H9 (cell line): ENCODE measurements at regions not wholly inside any gene's neighbourhood (a gene's known extent, or its start where the extent isn't known, plus 50 kb on each side); places are given as distances from the start of the nearest gene placed in this dataset.

Experiments
- DNase-seq: peaks from one replicate; pipeline ENCODE4 v3.0.0-alpha.2; 2017
- H2AFZ ChIP-seq: one replicate; pipeline ENCODE4 v1.6.1; 2013; ENCODE audit warnings: mild to moderate bottlenecking, low read length, control low read depth, moderate library complexity
- H2AK5ac ChIP-seq: 2 replicates; pipeline ENCODE4 v1.6.1; 2013; ENCODE audit warnings: low read length, control low read depth, mixed read lengths; ENCODE audit not compliant: insufficient read length
- H2BK120ac ChIP-seq: one replicate; pipeline ENCODE4 v1.6.1; 2013; ENCODE audit warnings: low read depth, mild to moderate bottlenecking, low read length, control low read depth, inconsistent platforms; ENCODE audit not compliant: poor library complexity, severe bottlenecking
- H2BK12ac ChIP-seq: 2 replicates; pipeline ENCODE4 v1.6.1; 2013; ENCODE audit warnings: low read length, control low read depth, mixed read lengths, low read depth; ENCODE audit not compliant: insufficient read length
- H2BK15ac ChIP-seq: 2 replicates; pipeline ENCODE4 v1.6.1; 2013; ENCODE audit warnings: low read depth, low read length, control low read depth
- H2BK20ac ChIP-seq: one replicate; pipeline ENCODE4 v1.6.1; 2013; ENCODE audit warnings: low read depth, mild to moderate bottlenecking, low read length, control low read depth, inconsistent platforms; ENCODE audit not compliant: poor library complexity, severe bottlenecking
- H2BK5ac ChIP-seq: 2 replicates; pipeline ENCODE4 v1.6.1; 2013; ENCODE audit warnings: low read length, control low read depth, mixed read lengths; ENCODE audit not compliant: insufficient read length
- H3K14ac ChIP-seq: 2 replicates; pipeline ENCODE4 v1.6.1; 2013; ENCODE audit warnings: low read length, control low read depth; ENCODE audit not compliant: insufficient read depth
- H3K18ac ChIP-seq: 2 replicates; pipeline ENCODE4 v1.6.1; 2013; ENCODE audit warnings: low read depth, mild to moderate bottlenecking, mixed read lengths, low read length, control low read depth; ENCODE audit not compliant: insufficient read length
- H3K23ac ChIP-seq: 2 replicates; pipeline ENCODE4 v1.6.1; 2013; ENCODE audit warnings: low read length, control low read depth, mixed read lengths, low read depth; ENCODE audit not compliant: insufficient read length
- H3K23me2 ChIP-seq: 2 replicates; pipeline ENCODE4 v1.6.1; 2013; ENCODE audit warnings: low read depth, mild to moderate bottlenecking, mixed read lengths, low read length, control low read depth; ENCODE audit not compliant: insufficient read length, poor library complexity, severe bottlenecking
- H3K27ac ChIP-seq: 2 replicates; pipeline ENCODE4 v1.5.1; 2013; ENCODE audit warnings: low read length, control low read depth, mixed read lengths, low read depth; ENCODE audit not compliant: insufficient read length
- H3K27me3 ChIP-seq: 2 replicates; pipeline ENCODE4 v1.6.1; 2013; ENCODE audit warnings: low read length, control low read depth, inconsistent platforms; ENCODE audit not compliant: insufficient read depth
- H3K4ac ChIP-seq: 2 replicates; pipeline ENCODE4 v1.6.1; 2013; ENCODE audit warnings: low read depth, mild to moderate bottlenecking, control low read depth, inconsistent platforms, low read length, moderate library complexity
- H3K4me1 ChIP-seq: 2 replicates; pipeline ENCODE4 v1.6.1; 2013; ENCODE audit warnings: low read length, control low read depth, inconsistent platforms; ENCODE audit not compliant: insufficient read depth
- H3K4me2 ChIP-seq: 2 replicates; pipeline ENCODE4 v1.6.1; 2013; ENCODE audit warnings: low read length, control low read depth, mixed read lengths; ENCODE audit not compliant: insufficient read length, insufficient read depth
- H3K56ac ChIP-seq: 2 replicates; pipeline ENCODE4 v1.6.1; 2013; ENCODE audit warnings: low read depth, mild to moderate bottlenecking, mixed read lengths, low read length, control low read depth; ENCODE audit not compliant: insufficient read length
- H3K79me1 ChIP-seq: 2 replicates; pipeline ENCODE4 v1.6.1; 2013; ENCODE audit warnings: low read depth, mild to moderate bottlenecking, moderate library complexity, low read length, control low read depth, inconsistent platforms; ENCODE audit not compliant: insufficient read depth, poor library complexity, severe bottlenecking
- H3K79me2 ChIP-seq: 2 replicates; pipeline ENCODE4 v1.6.1; 2013; ENCODE audit warnings: low read length, control low read depth, inconsistent platforms; ENCODE audit not compliant: insufficient read depth
- H3K9ac ChIP-seq: 2 replicates; pipeline ENCODE4 v1.6.1; 2013; ENCODE audit warnings: low read length, control low read depth, mixed read lengths; ENCODE audit not compliant: insufficient read length; ENCODE audit errors: extremely low read depth
- H3K9me3 ChIP-seq: one replicate; pipeline ENCODE4 v1.6.1; 2013; ENCODE audit warnings: low read depth, low read length, inconsistent platforms; ENCODE audit not compliant: control insufficient read depth
- H3T11ph ChIP-seq: one replicate; pipeline ENCODE4 v1.6.1; 2013; ENCODE audit warnings: mild to moderate bottlenecking, low read length, control low read depth, inconsistent platforms
- H4K20me1 ChIP-seq: one replicate; pipeline ENCODE4 v1.6.1; 2013; ENCODE audit not compliant: control insufficient read depth, insufficient read length, insufficient read depth
- H4K5ac ChIP-seq: 2 replicates; pipeline ENCODE4 v1.6.1; 2013; ENCODE audit warnings: low read depth, mild to moderate bottlenecking, mixed read lengths, low read length, control low read depth; ENCODE audit not compliant: insufficient read length
- H4K8ac ChIP-seq: replicated peaks from 2 replicates; pipeline ENCODE4 v1.6.1; 2013; ENCODE audit warnings: low read length, control low read depth, mixed read lengths, low read depth; ENCODE audit not compliant: insufficient read length
- H4K91ac ChIP-seq: 2 replicates; pipeline ENCODE4 v1.6.1; 2013; ENCODE audit warnings: low read depth, mild to moderate bottlenecking, moderate library complexity, mixed read lengths, low read length, control low read depth; ENCODE audit not compliant: insufficient read length
- H3K27ac Mint-ChIP-seq, 3 experiments: 2 replicates in 2 of 3; 3 replicates in 1 of 3; pipeline ENCODE4 v1.8.0; 2020 to 2021; ENCODE audit warnings: mixed read lengths in 3 of 3, mild to moderate bottlenecking in 1 of 3, moderate library complexity in 1 of 3
- H3K27me3 Mint-ChIP-seq: 2 replicates; pipeline ENCODE4 v1.8.0; 2021; ENCODE audit warnings: low read depth, mild to moderate bottlenecking, moderate library complexity, mixed read lengths
- H3K36me3 Mint-ChIP-seq, 3 experiments: 2 replicates in 2 of 3; 3 replicates in 1 of 3; pipeline ENCODE4 v1.8.0; 2020 to 2021; ENCODE audit warnings: low read depth in 3 of 3, mixed read lengths in 3 of 3; ENCODE audit not compliant: insufficient read depth in 1 of 3
- H3K4me1 Mint-ChIP-seq, 2 experiments: 2 replicates each; pipeline ENCODE4 v1.8.0; 2020; ENCODE audit warnings: mixed read lengths in 2 of 2
- H3K4me3 Mint-ChIP-seq, 2 experiments: 2 replicates in 1 of 2; 3 replicates in 1 of 2; pipeline ENCODE4 v1.8.0; 2020 to 2021; ENCODE audit warnings: mild to moderate bottlenecking in 2 of 2, mixed read lengths in 2 of 2, moderate library complexity in 1 of 2
- H3K9me3 Mint-ChIP-seq, 2 experiments: 2 replicates in 1 of 2; 3 replicates in 1 of 2; pipeline ENCODE4 v1.8.0; 2020; ENCODE audit warnings: mild to moderate bottlenecking in 2 of 2, mixed read lengths in 2 of 2, moderate library complexity in 1 of 2
- WGBS: extraction: QIAGEN DNeasy Blood & Tissue Kit; methylation state at CpG from one replicate; pipeline ENCODE4 v1.1.7; 2013; ENCODE audit warnings: missing lambda C conversion rate, low lambda C conversion rate, mixed read lengths; ENCODE audit not compliant: insufficient read length; ENCODE audit errors: extremely low coverage; 5-methylcytosine and 5-hydroxymethylcytosine counted together
- TF ChIP-seq, protein P1 (sequence below): fragments of 200-600 bp; sonication (generic); conservative IDR thresholded peaks from 3 replicates; pipeline ENCODE4 v1.8.0; 2021; ENCODE audit warnings: antibody characterized with exemption, mild to moderate bottlenecking

DNA sequence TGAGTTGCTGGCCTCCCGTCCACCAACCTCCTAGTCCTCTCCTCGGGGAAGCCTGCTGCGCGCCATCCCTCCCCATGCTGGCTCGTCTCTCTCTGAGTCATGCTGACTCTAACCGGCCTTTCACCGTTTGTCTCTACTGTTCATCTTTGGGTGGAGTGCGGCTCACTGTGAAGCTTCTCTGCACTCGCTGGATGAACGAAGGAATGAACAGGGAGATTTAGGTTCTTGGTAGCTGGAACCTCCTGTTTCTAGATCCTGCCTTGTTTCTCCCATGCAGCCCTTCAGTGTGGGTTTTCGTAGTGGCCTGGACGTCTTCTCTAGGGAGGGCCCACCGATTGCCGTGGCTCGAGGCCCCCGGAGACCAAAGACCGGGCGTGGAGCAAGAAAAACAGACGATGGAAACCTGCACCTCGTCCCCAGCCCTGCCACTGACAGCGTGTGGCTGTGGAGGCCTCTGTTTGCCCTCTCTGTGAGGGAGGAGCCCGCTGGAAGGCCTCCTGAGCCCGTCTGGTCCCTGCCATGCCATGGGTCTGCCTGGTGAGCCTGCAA, 227.6 kb upstream of the C1orf174 start:
- no CpG with 5 or more reads among the region's 23 CpGs for WGBS
- Histone ChIP-seq H3K79me1 (no peaks in the 10 kb centered on the region), H3K79me2 (no peaks in the 10 kb centered on the region), H4K20me1 (no peaks in the 10 kb centered on the region), H3K4me1 (no peaks in the 10 kb centered on the region), H2BK5ac (no peak overlapping the region), H3K23me2 (no peaks in the 10 kb centered on the region), H4K8ac (no peak overlapping the region), H3K4me2 (no peak overlapping the region), H2BK20ac (no peak overlapping the region), H3K4ac (no peak overlapping the region), H3T11ph (no peak overlapping the region), H3K9ac (no peak overlapping the region), H2AFZ (no peak overlapping the region), H3K18ac (no peak overlapping the region), H2AK5ac (no peak overlapping the region), H2BK12ac (no peak overlapping the region), H2BK15ac (no peak overlapping the region), H3K27ac (no peak overlapping the region), H3K23ac (no peak overlapping the region), H3K27me3 (no peaks in the 10 kb centered on the region), H3K56ac (no peak overlapping the region), H3K9me3 (no peaks in the 10 kb centered on the region), H3K14ac (no peak overlapping the region), H2BK120ac (no peak overlapping the region), H4K91ac (no peak overlapping the region), H4K5ac (no peak overlapping the region)
- peaks cover 11% of the 10 kb centered on the region for H3K27me3 Mint-ChIP-seq
- H3K4me1 Mint-ChIP-seq: peaks cover 22 to 25% of the 10 kb centered on the region in 2 experiments
- DNase-seq: no peak
- H3K4me3 Mint-ChIP-seq: no peak overlapping the region
- H3K27ac Mint-ChIP-seq: no peak overlapping the region
- TF ChIP-seq, protein P1, sequence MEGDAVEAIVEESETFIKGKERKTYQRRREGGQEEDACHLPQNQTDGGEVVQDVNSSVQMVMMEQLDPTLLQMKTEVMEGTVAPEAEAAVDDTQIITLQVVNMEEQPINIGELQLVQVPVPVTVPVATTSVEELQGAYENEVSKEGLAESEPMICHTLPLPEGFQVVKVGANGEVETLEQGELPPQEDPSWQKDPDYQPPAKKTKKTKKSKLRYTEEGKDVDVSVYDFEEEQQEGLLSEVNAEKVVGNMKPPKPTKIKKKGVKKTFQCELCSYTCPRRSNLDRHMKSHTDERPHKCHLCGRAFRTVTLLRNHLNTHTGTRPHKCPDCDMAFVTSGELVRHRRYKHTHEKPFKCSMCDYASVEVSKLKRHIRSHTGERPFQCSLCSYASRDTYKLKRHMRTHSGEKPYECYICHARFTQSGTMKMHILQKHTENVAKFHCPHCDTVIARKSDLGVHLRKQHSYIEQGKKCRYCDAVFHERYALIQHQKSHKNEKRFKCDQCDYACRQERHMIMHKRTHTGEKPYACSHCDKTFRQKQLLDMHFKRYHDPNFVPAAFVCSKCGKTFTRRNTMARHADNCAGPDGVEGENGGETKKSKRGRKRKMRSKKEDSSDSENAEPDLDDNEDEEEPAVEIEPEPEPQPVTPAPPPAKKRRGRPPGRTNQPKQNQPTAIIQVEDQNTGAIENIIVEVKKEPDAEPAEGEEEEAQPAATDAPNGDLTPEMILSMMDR: no peak
- no peaks in the 10 kb centered on the region for H3K36me3 Mint-ChIP-seq
- H3K9me3 Mint-ChIP-seq: no peaks in the 10 kb centered on the region; a peak in 1 of 5 replicates
